ENCODE measurements at regions not wholly inside any gene's neighbourhood (a gene's known extent, or its start where the extent isn't known, plus 50 kb on each side); places are given as distances from the start of the nearest gene placed in this dataset.
"Not testable (repeated sequence)": the region's sequence is repeated elsewhere in the genome, so short reads cannot be mapped to it uniquely, and the experiment has no call there.

DNA sequence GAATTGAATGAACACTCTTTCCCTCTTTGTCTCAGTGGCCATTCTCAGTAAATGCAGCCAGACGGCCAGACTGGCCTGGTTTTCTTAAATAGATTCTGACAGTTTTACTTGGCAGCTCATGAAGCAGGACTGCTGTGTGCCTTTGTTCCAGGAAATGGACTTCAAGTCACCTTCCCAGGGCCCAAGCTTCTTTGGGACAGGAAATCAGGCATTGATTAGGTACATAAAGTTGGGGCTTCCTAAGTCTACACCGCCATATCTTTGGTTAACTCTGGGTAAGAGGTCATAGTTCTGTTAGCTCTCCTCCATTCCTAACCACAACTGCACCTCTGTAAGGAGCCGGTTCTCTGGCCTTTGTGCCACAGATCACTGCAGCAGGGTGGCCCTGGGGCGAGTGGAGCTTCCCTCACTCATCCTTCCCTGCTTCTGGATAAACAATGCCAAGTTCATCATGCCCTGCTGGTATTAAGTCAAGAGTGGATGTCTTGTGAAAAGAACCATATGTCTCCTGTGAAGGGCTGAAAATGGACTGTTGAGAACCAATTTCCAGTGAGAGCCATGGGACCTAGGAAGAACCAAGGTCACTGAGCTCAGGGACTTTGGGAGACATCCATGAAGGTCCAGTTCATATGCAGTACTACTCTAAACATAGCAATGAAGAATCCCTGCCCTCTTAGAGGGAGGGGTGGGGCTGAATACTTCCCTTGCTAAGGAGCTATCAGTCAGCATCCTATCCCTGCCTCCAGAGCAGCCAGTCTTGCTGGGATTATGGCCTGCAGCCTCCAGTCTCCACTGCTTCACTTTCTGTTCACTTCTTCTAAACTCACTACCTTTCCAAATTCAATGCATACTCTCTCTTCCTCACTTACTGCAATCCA is 122.6 kb upstream of the XPO1 start:
- DNase-seq (ENCODE audit: low read depth): no peak
- H3K4me3 ChIP-seq (ENCODE audit: low read depth, low read length): no peak overlapping the region
- TF ChIP-seq POLR2A (IDR thresholded peaks at IDR 0.05; ENCODE audit: extremely low read depth, insufficient read length) (no peak), MYC (IDR thresholded peaks at IDR 0.05; ENCODE audit: low read depth, low read length) (no peak)
- TF ChIP-seq, protein P1, sequence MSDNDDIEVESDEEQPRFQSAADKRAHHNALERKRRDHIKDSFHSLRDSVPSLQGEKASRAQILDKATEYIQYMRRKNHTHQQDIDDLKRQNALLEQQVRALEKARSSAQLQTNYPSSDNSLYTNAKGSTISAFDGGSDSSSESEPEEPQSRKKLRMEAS (IDR thresholded peaks at IDR 0.05; ENCODE audit: low read depth, low read length): no peak
- TF ChIP-seq, protein P2, sequence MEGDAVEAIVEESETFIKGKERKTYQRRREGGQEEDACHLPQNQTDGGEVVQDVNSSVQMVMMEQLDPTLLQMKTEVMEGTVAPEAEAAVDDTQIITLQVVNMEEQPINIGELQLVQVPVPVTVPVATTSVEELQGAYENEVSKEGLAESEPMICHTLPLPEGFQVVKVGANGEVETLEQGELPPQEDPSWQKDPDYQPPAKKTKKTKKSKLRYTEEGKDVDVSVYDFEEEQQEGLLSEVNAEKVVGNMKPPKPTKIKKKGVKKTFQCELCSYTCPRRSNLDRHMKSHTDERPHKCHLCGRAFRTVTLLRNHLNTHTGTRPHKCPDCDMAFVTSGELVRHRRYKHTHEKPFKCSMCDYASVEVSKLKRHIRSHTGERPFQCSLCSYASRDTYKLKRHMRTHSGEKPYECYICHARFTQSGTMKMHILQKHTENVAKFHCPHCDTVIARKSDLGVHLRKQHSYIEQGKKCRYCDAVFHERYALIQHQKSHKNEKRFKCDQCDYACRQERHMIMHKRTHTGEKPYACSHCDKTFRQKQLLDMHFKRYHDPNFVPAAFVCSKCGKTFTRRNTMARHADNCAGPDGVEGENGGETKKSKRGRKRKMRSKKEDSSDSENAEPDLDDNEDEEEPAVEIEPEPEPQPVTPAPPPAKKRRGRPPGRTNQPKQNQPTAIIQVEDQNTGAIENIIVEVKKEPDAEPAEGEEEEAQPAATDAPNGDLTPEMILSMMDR (IDR thresholded peaks at IDR 0.05; ENCODE audit: low read depth, low read length): no peak

DNA sequence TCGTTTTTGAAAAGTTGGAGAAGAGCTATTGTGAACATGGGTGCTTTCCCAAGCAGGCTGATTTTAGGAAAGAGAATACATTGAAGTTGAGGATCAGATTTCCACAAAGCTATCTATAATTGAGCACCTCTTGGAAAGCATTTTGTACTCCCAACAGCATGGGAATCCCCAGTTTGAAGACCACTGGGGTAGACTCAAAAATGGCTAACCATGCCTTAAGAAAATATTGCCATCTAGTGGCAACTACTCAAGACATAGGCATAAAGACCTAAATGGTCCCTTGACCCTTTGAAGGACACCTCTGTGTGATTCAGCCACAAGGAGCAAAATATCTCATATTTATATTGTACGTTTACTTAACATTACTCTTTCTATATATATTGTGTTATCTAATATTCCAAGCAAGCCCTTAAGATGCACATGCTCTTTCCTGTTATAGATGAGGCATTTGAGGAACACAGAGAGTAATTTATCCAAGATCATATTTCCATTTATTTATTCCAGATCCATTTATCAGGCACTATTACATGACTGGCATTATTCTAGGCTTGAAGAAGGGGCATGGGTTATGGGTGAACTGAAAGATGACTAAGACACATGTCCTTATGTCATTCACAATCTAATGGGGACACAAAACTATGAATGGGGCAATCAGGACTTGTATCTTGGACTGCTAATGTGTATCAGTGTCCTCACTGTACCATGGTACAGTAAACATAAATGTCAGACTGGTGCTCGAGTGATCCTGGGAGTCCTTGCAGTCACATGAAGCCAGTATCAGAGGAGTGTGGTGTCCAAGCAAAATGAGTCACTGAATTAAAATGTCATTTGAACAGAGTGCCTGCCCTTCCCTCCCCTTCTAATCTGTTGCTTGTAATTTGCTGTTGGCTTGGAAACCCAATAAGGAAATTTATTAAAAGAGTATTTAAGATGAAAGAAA is 121.0 kb upstream of the XPO1 start:
- peak; percentile 67 for DNase-seq (ENCODE audit: low read depth)
- no peak for TF ChIP-seq POLR2A (IDR thresholded peaks at IDR 0.05; ENCODE audit: extremely low read depth, insufficient read length)
- TF ChIP-seq, protein P2 (IDR thresholded peaks at IDR 0.05; ENCODE audit: low read depth, low read length): peak; percentile 61
- H3K4me3 ChIP-seq (ENCODE audit: low read depth, low read length): no peak overlapping the region

DNA sequence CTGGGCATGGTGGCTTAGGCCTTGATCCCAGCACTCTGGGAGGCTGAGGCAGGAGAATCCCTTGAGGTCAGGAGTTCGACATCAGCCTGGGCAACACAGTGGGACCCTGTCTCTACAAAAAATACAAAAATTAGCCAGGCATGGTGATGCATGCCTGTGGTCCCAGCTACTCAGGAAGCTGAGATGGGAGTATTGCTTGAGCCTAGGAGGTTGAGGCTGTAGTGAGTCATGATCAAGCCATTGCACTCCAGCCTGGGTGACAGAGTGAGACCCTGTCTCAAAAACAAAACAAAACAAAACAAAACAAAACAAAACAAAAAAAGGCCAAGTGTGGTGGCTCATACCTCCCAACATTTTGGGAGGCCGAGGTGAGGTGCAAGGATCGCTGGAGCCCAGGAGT is 111.8 kb upstream of the XPO1 start:
- not testable (repeated sequence) for H3K4me3 ChIP-seq (ENCODE audit: low read depth, low read length); DNase-seq (ENCODE audit: low read depth)

DNA sequence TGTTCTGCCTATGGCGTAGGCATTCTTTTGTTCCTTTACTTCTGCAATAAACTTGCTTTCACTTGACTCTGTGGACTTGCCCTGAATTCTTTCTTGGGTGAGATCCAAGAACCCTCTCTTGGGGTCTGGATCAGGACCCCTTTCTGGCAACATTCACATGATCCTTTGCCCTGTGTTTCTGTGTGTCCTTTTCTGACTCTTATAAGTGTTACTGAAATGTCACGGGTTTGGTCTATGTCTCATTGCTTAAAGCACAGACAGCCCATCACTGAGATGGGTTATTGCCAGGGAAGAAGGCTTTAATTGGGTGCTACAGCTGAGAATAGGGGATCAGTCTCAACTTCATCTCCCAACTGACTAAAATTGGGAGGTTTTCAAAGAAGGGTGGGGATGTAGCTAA is 110.9 kb upstream of the XPO1 start:
- no peak for DNase-seq (ENCODE audit: low read depth)
- TF ChIP-seq, protein P2 (IDR thresholded peaks at IDR 0.05; ENCODE audit: low read depth, low read length): no peak
- TF ChIP-seq, protein P1 (IDR thresholded peaks at IDR 0.05; ENCODE audit: low read depth, low read length): no peak
- no peak for TF ChIP-seq POLR2A (IDR thresholded peaks at IDR 0.05; ENCODE audit: extremely low read depth, insufficient read length)
- no peak for TF ChIP-seq MYC (IDR thresholded peaks at IDR 0.05; ENCODE audit: low read depth, low read length)
- no peak overlapping the region for H3K4me3 ChIP-seq (ENCODE audit: low read depth, low read length)

DNA sequence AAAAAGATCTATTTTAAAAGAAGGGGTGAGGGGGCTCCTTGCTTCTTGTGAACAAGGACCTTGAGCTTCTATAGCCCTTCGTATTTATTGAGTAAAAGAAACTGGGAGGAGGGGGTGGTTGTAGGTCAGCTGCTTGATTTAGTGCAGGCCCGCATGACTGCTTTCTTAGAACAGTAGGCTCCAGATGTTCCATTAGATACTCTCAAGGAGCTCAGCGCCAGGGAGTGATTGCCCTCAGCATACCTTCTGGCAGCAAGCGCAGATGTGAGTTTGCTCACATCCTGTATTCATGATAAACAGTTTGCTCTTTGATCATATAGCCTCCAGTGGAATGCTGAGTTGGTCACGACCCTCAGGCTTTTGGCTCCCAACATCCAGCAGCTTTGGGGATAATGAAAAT is 108.9 kb upstream of the XPO1 start:
- no peak overlapping the region for H3K4me3 ChIP-seq (ENCODE audit: low read depth, low read length)
- DNase-seq (ENCODE audit: low read depth): no peak
- TF ChIP-seq, protein P1 (IDR thresholded peaks at IDR 0.05; ENCODE audit: low read depth, low read length): no peak
- TF ChIP-seq MYC (IDR thresholded peaks at IDR 0.05; ENCODE audit: low read depth, low read length) (no peak), POLR2A (IDR thresholded peaks at IDR 0.05; ENCODE audit: extremely low read depth, insufficient read length) (no peak)
- TF ChIP-seq, protein P2 (IDR thresholded peaks at IDR 0.05; ENCODE audit: low read depth, low read length): no peak

DNA sequence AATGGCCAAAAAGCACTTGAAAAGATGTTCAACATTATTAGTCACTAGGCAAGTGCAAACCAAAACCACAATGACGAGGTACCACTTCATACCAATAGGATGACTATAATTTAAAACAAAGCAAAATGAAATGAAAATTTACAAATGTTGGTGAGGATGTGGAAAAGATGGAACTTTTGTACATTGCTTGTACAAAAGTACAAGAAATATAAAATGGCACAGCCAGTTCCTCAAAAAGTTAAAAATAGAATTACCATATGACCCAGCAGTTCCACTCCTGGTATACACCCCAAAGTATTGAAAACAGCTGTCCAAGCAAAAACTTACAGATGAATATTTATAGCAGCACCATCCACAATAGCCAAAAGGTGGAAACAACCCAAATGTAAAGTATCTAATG is 107.8 kb upstream of the XPO1 start:
- H3K4me3 ChIP-seq (ENCODE audit: low read depth, low read length): no peak overlapping the region
- TF ChIP-seq, protein P2 (IDR thresholded peaks at IDR 0.05; ENCODE audit: low read depth, low read length): no peak
- no peak for TF ChIP-seq MYC (IDR thresholded peaks at IDR 0.05; ENCODE audit: low read depth, low read length)
- DNase-seq (ENCODE audit: low read depth): no peak

DNA sequence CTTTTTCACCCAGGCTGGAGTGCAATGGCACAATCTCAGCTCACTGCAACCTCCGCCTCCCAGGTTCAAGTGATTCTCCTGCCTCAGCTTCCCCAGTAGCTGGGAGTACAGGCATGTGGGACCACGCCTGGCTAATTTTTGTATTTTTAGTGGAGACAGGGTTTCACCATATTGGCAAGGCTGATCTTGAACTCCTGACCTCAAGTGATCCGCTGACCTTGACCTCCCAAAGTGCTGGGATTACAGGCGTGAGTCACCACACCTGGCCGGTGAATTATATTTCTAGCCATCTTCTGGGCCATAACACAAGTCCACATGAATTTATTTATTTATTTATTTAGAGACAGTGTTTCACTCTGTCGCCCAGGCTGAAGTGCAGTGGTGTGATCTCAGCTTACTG is 105.0 kb upstream of the XPO1 start:
- not testable (repeated sequence) for H3K4me3 ChIP-seq (ENCODE audit: low read depth, low read length); DNase-seq (ENCODE audit: low read depth)

All from NB4 (cell line).